Lower leg skin (tissue), 3 donors: ENCODE measurements at regions not wholly inside any gene's neighbourhood (a gene's known extent, or its start where the extent isn't known, plus 50 kb on each side); places are given as distances from the start of the nearest gene placed in this dataset.

Source experiments
- CTCF ChIP-seq, 3 donors: fragments of 450-650 bp; IDR thresholded peaks; one replicate each; pipeline ENCODE4 v1.5.1; 2016; ENCODE audit warnings: antibody characterized with exemption in 3 of 3, mild to moderate bottlenecking in 3 of 3, moderate library complexity in 2 of 3
- POLR2A ChIP-seq, 2 donors: fragments of 450-650 bp; IDR thresholded peaks; one replicate each; pipeline ENCODE4 v1.6.1; 2016 to 2017; ENCODE audit warnings: antibody characterized with exemption in 2 of 2, mild to moderate bottlenecking in 1 of 2, moderate library complexity in 1 of 2

DNA sequence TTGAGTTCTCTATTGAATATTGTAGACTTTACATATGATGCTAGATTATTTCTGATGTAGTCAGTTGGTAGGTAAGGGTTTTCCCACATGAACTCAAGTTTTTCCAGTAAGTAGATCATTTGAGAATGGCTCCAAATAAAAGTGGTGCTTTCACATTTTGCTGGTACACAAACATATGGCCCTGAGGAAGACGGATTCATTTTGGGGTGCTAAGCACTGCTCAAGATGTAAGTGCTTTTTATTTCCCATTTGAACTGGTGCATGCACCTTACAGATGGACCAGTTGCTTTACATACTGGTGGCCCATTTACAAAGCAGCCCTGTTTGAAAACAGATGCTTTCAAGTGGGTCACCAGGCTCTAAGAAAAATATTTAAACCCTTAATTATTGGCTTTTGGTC, 266.7 kb downstream of the MEIS1 start:
- TF ChIP-seq POLR2A (IDR thresholded peaks at IDR 0.05): no peak
- TF ChIP-seq CTCF (IDR thresholded peaks at IDR 0.05): no peak
